NCI-H187 treated with DMSO at 0.1 percent for 48 hours (cell line): ENCODE measurements at regions not wholly inside any gene's neighbourhood (a gene's known extent, or its start where the extent isn't known, plus 50 kb on each side); places are given as distances from the start of the nearest gene placed in this dataset.
A peak's percentile ranks its signal among the peaks of the same experiment; 100 is the strongest.

Experiments used
- DNase-seq: peaks from one replicate; lab custom pipeline; 2025; lab: John Stamatoyannopoulos, UW

DNA sequence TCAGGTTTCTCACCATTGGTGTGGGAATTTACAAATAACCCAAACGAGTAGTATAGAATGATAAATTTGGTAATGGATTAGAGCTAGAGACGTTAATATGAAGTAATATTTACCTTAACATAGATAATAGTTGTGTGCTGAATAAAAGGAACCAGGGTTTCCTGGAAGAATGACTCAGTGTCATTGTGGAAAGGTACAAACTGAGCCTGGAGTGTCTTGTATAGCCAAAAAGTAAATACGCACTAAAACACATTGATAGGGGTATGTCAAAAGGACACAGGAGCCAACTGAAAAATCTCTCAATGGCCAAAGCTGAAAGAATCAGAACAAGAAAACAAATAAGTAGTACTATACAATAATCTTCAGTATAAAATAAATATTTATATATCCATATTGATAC lies 363.5 kb downstream of the SLCO4C1 start:
- no peak for DNase-seq

DNA sequence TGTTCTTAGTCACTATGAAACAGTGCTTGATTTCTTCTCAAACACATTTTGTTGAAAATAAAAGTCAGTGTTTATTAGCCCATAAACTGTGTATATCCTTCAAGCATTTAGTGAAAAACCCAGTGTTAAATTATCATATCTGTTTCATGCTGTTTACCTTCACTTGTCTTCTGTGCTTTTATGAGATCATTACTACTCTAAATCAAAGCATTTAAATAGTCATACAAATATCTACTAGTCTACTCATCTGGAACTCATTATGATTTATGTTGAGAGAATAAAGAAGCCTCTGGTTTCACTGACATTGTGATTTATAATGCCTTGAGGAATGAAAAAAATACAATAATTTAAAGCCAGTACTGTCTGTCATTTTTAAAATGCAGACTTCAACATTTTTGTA lies 366.5 kb downstream of the SLCO4C1 start:
- DNase-seq = no peak

DNA sequence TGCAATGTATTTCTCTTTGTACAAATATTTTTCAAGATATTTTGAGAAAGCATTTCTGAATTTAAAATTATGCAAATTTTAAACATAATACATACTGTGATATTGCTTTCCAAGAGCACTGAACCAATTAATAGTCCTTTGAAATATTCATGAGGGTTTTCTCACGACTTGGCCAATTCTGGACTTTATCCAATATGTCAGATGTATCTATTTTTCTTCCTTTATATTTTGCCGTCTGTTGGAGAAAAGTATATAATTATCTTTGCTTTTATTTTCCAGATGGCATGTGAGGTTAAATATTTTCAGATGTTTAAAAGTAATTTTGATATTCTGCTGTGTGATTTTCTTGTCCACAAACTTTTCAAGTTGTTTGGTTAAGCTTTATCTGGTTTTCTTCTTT lies 378.9 kb downstream of the SLCO4C1 start:
- DNase-seq = no peak

DNA sequence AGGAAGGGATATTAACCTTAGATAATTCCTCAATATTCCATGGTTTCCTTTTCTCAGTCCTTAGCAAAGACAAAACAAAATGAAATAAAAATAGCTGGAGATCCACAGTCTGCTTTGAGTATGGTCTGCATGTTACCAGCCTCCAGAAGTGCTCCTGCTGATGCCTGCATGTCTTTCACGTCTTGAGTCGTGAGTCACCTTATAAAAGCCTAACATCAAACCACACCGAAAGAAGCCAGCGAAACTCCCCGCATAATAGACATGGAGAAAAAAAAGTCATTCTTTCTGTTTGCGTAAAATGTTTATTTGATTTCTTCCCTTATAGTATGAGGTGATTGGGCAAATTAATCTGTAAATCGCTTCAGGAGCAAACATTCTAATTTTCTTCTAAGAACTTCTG lies 380.5 kb downstream of the SLCO4C1 start:
- DNase-seq = no peak

DNA sequence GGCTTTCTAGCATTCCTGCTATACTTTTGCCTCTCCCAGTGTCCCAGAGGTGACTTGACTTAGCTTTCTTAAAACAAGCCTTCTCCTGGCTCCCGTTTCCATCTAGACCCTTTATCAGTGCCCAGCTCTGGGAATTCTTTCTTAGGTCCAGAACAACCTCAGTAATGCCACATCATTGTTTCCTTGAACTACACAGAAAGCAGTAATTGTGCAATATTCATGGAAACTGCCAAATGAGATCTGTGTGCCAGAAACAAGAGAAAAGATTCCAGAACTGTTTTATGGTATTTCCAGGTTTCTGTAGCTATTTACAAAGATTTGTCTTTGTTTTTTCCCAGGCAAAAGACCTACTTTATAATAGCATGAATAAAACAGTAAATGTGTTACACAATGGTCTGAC lies 391.3 kb downstream of the SLCO4C1 start:
- no peak for DNase-seq

DNA sequence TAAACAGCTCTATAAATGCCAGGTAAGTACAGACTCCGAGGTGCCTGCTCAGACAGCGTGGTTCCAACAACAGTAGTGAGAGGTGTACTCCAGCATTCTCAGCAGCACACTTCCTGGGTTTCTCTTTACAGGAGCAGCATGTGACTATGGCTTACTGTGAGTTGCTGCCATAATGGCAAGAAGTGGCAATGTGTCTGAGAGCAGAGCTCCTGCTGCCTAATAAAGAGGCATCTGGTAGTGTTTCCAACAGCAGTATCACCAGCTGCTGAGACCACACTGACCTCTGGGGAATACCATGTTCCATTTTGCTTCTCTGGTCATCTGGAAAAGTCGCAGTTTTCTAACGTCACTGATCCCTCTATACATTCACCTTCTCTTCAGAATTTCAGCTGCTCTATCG lies 398.2 kb downstream of the SLCO4C1 start:
- peak; percentile 79 for DNase-seq

DNA sequence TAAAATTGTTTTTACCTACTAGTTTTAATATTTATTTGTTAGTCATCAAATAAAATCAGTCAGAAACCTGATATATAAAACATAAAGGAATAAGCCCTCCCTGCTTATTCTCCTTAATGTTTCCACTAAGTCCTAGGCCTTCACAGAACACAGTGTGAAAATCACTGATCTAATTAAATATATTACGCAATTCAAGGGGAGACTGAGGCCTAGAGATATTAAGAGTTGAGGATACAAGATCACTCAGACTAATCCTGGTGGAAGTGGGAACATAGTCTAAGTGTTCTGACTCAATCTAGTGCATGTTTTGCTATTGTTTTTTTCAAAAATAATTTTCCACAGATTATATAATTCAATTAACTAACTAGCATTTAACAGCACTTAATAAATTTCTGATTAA lies 401.1 kb downstream of the SLCO4C1 start:
- DNase-seq = no peak

DNA sequence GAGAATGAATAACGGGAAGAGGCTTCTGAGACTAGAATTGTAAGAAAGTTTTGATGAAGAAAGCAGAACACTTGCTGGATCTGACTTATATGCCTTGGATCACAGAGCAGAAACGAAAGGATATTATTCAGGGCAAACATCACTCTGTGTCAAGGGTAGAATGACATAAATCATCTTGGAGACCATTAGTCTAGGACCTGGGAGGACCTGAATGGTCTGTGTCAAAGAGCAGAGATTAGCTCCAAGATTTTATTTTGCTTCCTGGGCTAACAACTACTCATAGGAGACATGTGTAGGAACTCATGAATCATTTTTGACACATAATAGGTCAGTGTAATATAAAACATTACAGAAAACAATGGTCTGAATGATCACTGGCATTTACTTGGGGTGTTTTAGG lies 417.9 kb downstream of the SLCO4C1 start:
- no peak for DNase-seq

DNA sequence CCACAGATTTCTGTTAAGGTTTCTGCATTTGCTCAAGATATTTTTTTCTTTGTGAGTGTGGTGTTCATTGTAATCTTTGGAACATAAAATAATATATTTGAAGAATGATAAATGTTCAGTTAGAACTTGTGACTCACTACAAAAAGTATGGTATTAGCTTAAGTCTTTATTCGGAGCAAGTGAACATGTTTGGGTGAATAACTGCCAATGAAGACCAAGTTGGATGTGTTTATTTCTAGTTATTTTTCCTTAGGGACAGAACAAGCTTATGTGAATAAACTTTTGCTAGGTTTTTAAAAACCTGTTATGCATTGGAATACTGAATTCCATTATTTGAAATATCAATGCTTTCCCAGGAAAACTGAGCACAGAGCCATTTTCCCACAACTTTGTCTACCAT lies 418.6 kb downstream of the SLCO4C1 start:
- DNase-seq = no peak

DNA sequence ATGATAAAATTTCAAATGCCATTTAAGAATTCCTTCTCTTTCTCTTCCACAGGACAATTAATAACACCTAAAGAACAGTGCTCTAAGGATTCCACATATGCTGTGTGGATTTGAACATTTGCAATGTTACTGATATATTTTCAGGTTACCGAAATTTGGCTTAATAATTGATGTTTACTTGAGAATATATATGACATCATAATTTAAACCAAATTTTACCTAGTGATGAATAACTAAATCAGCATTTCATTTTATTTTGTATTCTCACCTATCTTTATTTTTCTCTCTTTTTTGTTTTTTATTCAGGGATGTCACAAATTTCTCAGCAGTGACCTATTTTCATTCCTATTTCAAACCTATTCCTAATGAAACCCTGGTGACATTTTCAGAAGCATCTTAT lies 429.6 kb downstream of the SLCO4C1 start:
- DNase-seq = no peak

DNA sequence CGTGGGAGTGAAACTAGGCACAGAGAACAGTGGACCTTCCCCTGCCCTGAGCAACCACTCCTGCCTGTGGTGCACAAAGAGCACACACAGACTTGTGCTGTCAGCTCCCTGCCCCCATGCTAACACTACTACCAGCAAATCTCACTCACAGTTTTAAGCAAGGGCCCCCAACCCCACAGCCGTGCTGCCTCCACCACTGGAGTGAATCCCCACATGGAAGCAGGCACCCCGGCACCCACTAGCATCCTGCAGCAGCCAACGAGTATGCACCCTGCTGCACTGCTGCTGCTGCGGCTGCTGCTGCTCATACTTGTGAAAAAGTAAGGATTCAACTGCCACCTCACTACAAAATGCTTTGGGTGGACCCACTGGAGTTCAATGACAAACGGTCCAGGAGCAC lies 435.5 kb downstream of the SLCO4C1 start:
- no peak for DNase-seq

DNA sequence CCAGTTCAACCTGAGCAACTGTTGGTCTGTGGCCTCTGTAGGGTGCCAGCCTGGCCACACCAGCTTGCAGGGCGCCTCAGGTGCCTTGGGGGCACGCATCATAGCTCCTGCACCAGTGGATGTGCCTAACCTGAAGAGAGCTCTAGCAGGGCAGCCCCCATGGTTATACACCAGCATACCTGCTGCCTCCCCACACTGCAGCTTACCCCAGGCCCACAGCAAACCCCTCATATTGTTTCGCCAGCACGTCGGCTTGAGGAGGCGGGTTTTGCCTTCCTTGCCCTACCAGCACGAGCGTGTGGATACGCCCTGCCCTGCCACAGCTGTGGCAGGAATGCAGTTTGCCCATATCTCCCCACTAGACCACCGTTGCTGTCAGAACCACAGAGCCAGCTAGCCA lies 435.9 kb downstream of the SLCO4C1 start:
- no peak for DNase-seq

DNA sequence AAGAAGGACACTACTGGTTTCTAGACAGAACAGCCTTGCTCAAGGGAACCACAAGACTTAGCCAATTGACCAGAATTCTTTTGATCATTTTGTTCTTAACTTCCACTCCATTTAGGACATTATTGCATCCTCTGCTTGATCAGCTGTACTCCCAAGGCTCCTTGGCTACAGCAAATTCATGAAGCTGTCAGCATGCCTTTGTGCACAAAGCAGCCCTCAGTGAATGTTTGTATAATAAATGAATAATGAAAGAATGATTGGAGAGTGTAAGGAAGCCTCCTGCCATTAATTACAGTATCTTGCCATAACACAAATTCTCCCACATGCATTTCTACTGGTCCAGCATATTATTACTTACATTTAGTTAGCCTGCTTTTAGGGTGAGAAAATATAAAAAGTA lies 449.6 kb downstream of the SLCO4C1 start:
- no peak for DNase-seq

DNA sequence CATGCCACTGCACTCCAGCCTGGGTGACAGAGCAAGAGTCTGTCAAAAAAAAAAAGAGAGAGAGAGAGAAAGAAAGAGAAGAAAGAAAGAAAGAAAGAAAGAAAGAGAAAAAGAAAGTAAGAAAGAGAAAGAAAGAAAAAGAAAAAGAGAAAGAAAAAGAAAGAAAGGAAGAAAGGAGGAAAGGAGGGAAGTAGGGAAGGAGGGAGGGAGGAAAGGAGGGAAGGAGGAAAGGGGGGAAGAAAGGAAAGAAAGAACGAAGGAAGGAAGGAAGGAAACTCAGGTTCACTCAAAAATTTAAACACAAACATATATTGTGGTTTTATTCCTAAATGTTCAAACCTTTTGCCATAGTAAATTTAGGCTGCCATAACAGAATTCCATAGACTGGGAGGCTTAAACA lies 453.0 kb downstream of the SLCO4C1 start:
- no peak for DNase-seq

DNA sequence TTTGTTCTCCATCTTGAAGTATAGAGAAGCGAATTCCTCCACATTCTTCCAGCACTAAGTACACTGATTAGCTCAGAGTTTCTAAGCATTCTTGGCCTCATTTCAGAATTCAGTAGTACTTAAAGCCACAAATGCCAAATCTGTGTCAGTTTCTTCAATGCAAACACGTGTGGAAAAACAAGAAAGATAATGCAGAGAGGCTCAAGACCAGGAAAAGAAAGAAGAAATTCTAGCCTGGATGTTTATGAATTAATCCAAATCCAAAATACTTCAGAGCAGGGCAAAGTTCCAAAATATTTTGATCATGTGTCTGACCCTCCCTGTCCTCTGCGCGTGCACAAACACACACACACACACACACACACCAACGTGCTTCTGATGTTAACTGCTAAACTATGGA lies 457.6 kb downstream of the SLCO4C1 start:
- DNase-seq = no peak

DNA sequence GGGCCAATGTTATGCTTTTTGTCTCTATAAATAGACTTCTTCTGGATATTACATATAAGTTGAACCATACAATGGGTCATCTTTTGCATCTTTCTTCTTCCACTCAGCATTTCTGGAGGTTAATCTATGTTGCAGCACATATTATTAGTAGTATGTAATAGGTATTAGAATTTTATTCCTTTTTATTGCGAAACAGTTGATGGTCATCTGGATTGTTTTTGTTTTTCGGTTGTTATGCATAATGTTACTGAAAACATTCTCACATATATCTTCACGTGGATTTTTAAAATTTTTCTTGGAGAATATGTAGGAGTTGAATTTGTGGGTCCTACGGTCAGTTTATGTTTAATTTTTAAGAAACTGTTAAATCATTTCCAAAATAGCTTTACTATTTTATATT lies 466.8 kb downstream of the SLCO4C1 start:
- DNase-seq = no peak

DNA sequence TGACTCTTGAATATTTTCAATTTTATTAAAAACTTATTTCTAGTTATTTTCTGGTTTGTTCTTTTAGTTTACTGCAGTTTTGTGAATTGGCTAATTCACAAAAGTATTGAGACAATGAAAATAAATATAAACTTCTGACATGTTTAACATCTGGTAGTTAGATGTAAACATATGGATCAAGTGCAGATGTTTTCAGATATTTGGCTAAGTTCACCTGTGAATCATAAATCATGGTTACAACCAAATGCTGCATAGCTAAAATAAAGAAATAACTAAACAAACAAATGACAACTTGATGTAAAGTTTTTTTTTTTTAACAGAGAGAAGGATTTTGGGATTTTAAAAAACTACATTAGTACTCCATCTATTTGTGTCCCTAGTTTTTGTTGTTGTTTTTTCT lies 484.6 kb downstream of the SLCO4C1 start:
- no peak for DNase-seq

DNA sequence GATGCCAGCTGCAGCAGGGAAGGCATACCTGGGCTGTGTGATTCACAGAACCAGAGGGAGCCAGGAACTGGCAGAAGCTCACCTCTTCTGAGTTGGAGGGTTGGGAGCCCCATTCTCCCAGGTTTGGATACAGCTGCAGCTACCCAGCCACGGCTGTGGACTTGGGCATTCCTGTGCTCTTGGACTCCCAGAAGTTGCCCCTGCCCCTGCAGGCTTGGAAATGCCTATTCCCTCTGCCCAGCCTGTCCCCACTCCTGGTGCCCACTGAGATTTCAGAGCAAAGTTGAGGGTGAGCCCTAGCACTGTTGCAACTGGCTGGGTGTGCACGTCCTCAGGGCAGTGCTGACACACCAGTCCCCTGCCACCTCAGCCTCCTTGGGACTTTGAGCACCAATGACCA lies 489.7 kb downstream of the SLCO4C1 start:
- no peak for DNase-seq

DNA sequence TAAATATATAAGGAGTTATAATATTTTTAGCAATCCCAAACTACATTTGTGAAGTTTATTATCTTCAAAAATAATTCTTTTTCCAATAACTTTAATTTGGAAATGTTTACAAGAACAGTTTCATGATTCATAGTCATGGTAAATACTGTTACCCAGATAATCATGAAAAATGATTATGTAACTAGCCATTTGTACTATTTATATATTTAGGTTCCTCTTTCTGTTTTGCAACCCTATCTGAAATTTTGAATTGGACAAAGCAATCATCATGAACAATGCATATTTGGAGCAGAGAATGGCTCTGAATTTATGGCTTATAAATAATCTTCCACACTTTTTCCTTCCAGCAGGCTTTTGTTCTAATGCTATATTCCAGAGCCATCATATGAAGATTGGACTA lies 499.7 kb downstream of the SLCO4C1 start:
- DNase-seq = no peak

DNA sequence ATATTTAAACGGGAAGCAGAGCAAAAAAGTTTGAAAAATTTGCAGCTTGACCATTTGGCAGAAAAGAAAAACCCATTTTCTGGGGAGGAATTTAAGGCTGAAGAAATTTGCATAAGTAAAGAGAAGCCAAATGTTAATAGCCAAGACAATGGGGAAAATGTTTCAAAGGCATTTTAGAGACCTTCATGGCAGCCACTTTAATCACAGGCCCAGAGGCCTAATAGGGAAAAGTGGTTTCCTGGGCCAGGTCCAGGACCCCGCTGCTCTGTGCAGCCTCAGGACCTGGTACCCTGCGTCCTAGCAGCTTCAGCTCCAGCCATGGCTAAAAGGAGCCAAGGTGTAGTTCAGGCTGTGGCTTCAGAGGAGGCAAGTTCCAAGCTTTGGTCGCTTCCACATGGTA lies 507.3 kb downstream of the SLCO4C1 start:
- DNase-seq = no peak

DNA sequence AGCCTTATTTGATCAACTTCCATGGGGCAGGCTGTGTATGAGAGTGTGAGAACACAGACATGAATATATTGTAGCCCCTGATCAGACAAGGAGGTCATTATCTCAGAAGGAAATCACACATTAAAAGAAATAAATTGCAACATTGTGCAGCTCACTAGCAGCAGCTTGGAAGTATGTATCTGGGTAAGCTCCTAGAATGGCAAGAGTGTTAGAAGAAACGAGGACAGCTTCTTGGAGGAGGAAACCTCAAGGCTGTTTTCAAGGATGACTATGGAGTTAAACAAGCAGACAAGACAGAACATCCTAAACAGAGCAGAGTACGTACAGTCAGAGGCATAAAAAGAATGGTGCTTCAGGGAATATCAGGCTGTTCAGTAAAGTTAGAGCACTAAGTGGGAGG lies 511.0 kb downstream of the SLCO4C1 start:
- no peak for DNase-seq

DNA sequence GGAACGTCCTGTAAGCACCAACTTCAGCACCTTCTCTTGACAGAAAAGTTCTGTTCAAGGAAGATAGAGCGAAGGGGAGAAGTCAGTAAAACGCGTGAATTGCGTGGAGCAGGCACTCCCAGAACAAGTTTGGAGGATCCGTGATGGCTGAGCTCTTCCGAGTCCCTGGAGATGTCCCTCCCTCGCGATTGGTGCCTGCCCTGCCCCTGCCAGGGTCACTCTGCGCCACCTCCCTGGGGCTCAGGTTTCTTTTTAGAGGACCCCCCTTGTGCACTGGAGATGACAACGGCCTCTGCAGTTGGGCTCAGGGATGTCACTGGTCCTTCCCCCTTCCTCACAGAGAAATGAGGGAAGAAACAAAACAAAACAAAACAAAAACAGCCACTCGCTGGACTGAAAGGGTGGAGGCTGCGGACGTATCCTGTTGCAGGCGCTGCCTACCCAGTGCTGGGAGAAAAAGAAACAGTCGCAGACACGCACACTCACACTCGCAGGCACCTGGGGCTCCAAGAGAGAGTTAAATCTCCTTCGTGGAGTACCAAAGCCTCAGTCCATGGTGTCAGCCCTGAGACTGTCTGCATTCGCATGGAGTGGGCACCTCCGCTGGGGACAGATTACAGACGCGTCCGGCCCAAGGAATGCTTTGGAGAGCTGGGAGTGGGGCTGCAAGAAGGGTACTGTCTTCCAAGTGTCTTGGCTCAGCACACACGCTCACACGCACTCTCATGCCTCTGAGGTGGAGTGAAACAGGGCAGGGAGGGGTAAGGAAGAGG lies 512.7 kb downstream of the SLCO4C1 start:
- no peak for DNase-seq

DNA sequence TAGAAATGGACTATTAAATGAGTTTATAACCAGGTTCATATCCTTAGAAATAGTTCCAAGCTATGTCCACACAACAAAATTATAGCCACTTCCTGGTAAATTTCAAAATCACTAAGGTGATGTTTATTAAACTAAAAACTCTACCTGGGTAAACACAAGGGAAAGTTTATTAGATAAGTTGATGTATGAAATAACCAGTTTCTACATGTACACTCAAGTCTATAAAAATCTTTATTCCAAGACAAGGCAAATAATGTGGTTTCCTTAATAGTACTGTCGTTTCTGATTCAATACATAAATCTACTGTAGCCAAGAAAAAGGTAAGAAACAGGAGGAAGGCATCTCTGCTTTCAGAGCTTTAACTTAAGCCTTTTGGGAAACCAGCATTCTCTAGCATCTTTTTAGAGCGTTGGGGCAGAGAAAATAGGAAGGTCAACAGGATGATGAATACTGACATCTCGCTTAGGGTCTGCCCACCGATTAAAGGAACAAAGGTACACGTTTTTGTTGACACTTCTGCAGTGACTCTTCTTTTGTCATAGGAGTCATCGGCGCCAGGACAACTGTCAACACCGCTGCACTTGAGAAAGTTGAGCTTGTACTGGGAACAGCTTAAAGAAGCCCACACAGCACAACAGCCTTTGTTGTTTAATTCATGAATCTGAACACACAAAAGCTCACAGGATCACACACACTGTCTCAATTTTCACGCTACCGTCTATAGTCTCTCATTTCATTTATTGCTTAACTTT lies 513.6 kb downstream of the SLCO4C1 start:
- no peak for DNase-seq

DNA sequence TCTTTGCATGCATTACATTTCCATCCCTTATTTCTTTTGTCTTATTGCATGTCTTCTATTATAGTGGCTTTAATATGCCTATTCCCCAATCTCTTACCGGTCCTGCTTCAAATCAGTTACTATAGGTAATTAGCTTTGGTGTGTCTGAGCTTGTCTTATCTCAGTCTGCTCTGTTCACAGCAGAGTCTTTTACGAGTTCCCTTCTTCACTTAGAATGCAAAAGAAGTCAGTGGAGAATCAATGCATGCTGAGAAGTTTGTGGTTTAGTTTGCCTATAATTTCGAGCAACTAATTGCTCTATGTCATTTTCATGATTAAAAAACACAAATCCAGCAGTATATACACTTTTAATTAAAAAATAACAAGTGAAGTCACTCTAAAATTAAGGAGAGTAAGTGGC lies 545.0 kb downstream of the SLCO4C1 start:
- DNase-seq = no peak
